ENCODE measurements at regions not wholly inside any gene's neighbourhood (a gene's known extent, or its start where the extent isn't known, plus 50 kb on each side); places are given as distances from the start of the nearest gene placed in this dataset.

DNA sequence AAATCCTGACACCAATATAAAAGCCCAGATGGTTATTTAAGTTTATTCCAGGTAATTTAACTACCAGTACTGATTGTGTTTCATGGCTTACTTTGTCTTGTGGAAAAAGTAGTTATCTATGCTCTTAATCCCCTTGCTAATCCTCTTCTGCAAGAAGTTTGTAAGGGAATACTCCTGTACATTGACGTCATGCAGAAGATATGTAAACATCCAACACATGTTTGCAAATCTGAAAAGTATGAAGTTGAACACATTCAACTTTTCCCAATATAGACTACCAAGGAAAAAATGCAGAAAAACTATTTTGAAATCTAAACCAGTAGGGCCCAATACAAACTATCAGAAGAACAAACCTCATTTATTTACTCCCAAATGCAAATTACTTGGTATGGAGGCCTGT, 56.3 kb upstream of the ELL2 start:
- ATAC-seq: no peak
- TF ChIP-seq EP300 (IDR thresholded peaks at IDR 0.05) (no peak), POLR2AphosphoS5 (IDR thresholded peaks at IDR 0.05) (peak; percentile 64), POLR2A (IDR thresholded peaks at IDR 0.05) (no peak)
- TF ChIP-seq, protein P1, sequence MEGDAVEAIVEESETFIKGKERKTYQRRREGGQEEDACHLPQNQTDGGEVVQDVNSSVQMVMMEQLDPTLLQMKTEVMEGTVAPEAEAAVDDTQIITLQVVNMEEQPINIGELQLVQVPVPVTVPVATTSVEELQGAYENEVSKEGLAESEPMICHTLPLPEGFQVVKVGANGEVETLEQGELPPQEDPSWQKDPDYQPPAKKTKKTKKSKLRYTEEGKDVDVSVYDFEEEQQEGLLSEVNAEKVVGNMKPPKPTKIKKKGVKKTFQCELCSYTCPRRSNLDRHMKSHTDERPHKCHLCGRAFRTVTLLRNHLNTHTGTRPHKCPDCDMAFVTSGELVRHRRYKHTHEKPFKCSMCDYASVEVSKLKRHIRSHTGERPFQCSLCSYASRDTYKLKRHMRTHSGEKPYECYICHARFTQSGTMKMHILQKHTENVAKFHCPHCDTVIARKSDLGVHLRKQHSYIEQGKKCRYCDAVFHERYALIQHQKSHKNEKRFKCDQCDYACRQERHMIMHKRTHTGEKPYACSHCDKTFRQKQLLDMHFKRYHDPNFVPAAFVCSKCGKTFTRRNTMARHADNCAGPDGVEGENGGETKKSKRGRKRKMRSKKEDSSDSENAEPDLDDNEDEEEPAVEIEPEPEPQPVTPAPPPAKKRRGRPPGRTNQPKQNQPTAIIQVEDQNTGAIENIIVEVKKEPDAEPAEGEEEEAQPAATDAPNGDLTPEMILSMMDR (IDR thresholded peaks at IDR 0.05): no peak
- H3K9me3 ChIP-seq: no peaks in the 10 kb centered on the region
- 7 to 13% methylated on average over 1 of the region's 1 CpG for WGBS, 2 donors (ENCODE audit: low coverage in 1 of 2)
- no peak overlapping the region for H3K4me3 ChIP-seq
- H3K27ac ChIP-seq: no peak overlapping the region
- H3K27me3 ChIP-seq: no peaks in the 10 kb centered on the region
- H3K4me1 ChIP-seq: peaks cover 0 to 8% (median 0%) of the 10 kb centered on the region in 3 donors
- H3K36me3 ChIP-seq: no peaks in the 10 kb centered on the region

DNA sequence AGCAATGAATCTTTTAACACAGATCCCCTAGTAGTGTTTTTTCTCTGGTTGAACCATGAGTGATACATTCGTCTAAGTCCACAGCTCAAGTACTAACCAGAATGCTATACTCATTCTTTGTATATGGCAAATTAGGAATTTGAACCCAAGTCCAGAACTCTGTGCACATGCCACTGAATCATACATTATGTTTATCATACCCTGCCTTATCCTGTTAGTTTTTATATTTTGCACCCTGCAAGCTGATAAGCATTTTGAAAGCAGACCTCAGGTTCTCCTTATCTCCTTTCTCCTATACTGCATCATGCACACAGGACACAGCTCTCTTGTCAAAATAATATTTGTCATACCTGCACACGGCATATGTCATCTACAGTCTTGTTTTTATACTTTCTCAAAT, 54.6 kb upstream of the ELL2 start:
- Histone ChIP-seq H3K9me3 (no peaks in the 10 kb centered on the region), H3K4me1 (peaks cover 0 to 8% (median 0%) of the 10 kb centered on the region in 3 donors), H3K27ac (no peak overlapping the region), H3K27me3 (no peaks in the 10 kb centered on the region), H3K36me3 (no peaks in the 10 kb centered on the region), H3K4me3 (no peak overlapping the region)
- no peak for ATAC-seq
- WGBS, 2 donors (ENCODE audit: low coverage in 1 of 2): 97 to 100% methylated on average over 2 of the region's 2 CpGs
- TF ChIP-seq, protein P1 (IDR thresholded peaks at IDR 0.05): no peak
- TF ChIP-seq POLR2AphosphoS5 (IDR thresholded peaks at IDR 0.05) (no peak), POLR2A (IDR thresholded peaks at IDR 0.05) (no peak)

DNA sequence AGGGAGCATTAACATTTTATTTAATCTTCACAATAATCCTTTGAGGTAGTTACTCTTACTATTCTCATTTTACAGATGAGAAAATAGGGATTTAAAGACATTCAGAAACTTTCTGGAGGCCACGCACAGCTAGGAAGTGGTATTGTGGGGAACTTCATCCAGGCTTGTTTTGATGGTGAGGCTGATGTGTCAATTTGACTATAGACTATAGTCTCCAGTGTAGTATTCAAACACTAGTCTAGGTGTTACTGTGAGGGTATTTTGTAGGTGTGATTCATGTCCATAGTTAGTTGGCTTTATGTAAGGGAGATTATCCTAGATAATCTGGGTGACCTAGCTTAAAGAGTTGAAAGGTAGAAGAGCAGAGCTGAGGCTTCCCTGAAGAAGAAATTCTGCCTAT, 54.1 kb upstream of the ELL2 start:
- Histone ChIP-seq H3K27me3 (no peaks in the 10 kb centered on the region), H3K9me3 (no peaks in the 10 kb centered on the region), H3K4me3 (no peak overlapping the region), H3K4me1 (peaks cover 0 to 8% (median 0%) of the 10 kb centered on the region in 3 donors), H3K36me3 (no peaks in the 10 kb centered on the region), H3K27ac (no peak overlapping the region)
- no peak for TF ChIP-seq EP300 (IDR thresholded peaks at IDR 0.05)
- no peak for TF ChIP-seq POLR2A (IDR thresholded peaks at IDR 0.05)
- TF ChIP-seq POLR2AphosphoS5 (IDR thresholded peaks at IDR 0.05): no peak
- TF ChIP-seq, protein P1 (IDR thresholded peaks at IDR 0.05): no peak
- WGBS, 2 donors (ENCODE audit: low coverage in 1 of 2): 100% methylated on average over 1 of the region's 1 CpG; no CpG with 5 or more reads in 1 of the 2 donors
- no peak for ATAC-seq

DNA sequence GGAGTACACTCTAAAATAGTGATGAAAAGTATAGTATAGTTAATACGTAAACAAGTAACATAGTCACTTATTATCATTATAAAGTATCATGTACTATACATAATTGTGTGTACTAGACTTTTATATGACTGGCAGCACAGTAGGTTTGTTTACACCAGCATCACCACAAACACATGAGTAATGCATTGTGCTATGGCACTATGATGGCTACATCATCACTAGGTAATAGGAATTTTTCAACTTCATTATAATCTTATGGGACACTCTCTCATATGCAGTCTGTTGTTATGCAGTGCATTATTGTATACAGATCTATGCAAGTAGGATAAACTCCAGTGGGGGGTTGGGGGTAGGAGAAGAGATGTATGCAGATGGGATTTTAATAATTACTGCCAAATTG, 52.7 kb upstream of the ELL2 start:
- Histone ChIP-seq H3K4me1 (peaks cover 0 to 8% (median 0%) of the 10 kb centered on the region in 3 donors), H3K27ac (no peak overlapping the region), H3K27me3 (no peaks in the 10 kb centered on the region), H3K9me3 (no peaks in the 10 kb centered on the region), H3K4me3 (no peak overlapping the region), H3K36me3 (no peaks in the 10 kb centered on the region)
- TF ChIP-seq POLR2A (IDR thresholded peaks at IDR 0.05) (no peak), EP300 (IDR thresholded peaks at IDR 0.05) (no peak), POLR2AphosphoS5 (IDR thresholded peaks at IDR 0.05) (no peak)
- TF ChIP-seq, protein P1 (IDR thresholded peaks at IDR 0.05): no peak
- 91 to 100% methylated on average over 1 of the region's 1 CpG for WGBS, 2 donors (ENCODE audit: low coverage in 1 of 2)
- ATAC-seq: no peak

DNA sequence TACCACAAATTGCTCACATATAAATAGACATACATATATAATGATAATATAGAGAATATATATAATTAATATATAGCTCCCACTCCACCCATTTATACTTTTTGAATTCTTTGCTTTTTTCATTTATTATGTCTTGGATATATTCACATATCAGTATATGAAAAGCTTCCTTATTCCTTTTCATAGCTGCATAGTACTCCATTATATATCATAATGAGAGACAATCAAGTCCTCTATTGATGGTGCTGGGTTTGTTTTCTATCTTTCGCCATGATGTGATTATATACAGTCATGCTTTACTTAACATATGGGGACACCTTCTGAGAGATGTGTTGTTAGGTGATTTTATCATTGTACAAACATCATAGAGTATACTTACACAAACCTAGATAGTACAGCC, 51.6 kb upstream of the ELL2 start:
- H3K27me3 ChIP-seq: no peaks in the 10 kb centered on the region
- no peak overlapping the region for H3K27ac ChIP-seq
- H3K36me3 ChIP-seq: no peaks in the 10 kb centered on the region
- peaks cover 0 to 5% (median 0%) of the 10 kb centered on the region in 3 donors for H3K4me1 ChIP-seq
- ATAC-seq: no peak
- TF ChIP-seq, protein P1 (IDR thresholded peaks at IDR 0.05): no peak
- TF ChIP-seq POLR2AphosphoS5 (IDR thresholded peaks at IDR 0.05): no peak
- WGBS, 2 donors (ENCODE audit: low coverage in 1 of 2): 80 to 100% methylated on average over 1 of the region's 1 CpG
- no peak overlapping the region for H3K4me3 ChIP-seq
- no peaks in the 10 kb centered on the region for H3K9me3 ChIP-seq

Measured in gastroesophageal sphincter (tissue), 4 donors.